ENCODE measurements at regions not wholly inside any gene's neighbourhood (a gene's known extent, or its start where the extent isn't known, plus 50 kb on each side); places are given as distances from the start of the nearest gene placed in this dataset.

DNA sequence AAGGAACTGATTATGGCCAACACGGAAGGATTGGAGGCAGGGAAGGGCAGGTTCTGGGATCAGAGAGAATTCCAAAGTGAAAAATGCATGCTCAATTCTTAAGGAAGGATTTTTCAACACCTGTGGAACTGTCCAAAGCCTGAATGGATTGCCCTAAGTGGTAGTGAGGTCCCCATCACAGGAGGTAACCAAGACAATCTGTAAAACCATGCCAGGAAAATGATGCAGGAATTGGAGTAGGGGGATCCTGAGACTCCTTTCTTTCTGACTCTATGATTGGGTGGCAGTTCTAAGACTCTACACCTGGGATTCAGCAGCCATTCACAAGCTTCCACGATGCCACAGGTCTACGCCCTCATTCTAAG is 56.5 kb upstream of the ZNRF4 start:
- no peak for TF ChIP-seq EZH2 (IDR thresholded peaks at IDR 0.05)
- TF ChIP-seq, protein P1, sequence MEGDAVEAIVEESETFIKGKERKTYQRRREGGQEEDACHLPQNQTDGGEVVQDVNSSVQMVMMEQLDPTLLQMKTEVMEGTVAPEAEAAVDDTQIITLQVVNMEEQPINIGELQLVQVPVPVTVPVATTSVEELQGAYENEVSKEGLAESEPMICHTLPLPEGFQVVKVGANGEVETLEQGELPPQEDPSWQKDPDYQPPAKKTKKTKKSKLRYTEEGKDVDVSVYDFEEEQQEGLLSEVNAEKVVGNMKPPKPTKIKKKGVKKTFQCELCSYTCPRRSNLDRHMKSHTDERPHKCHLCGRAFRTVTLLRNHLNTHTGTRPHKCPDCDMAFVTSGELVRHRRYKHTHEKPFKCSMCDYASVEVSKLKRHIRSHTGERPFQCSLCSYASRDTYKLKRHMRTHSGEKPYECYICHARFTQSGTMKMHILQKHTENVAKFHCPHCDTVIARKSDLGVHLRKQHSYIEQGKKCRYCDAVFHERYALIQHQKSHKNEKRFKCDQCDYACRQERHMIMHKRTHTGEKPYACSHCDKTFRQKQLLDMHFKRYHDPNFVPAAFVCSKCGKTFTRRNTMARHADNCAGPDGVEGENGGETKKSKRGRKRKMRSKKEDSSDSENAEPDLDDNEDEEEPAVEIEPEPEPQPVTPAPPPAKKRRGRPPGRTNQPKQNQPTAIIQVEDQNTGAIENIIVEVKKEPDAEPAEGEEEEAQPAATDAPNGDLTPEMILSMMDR (IDR thresholded peaks at IDR 0.05): no peak
